Stimulated activated CD4-positive, alpha-beta T cell treated with anti-CD3 and anti-CD28 coated beads, Interleukin-12 subunit alpha, Interleukin-12 subunit beta, amount 100 ng/mL, for 24 hours (primary cell): ENCODE measurements at regions not wholly inside any gene's neighbourhood (a gene's known extent, or its start where the extent isn't known, plus 50 kb on each side); places are given as distances from the start of the nearest gene placed in this dataset.
A peak's percentile ranks its signal among the peaks of the same experiment; 100 is the strongest.

ENCODE experiments used
- DNase-seq, 2 experiments: peaks; one replicate each; pipeline ENCODE4 v3.0.0-alpha.2; 2020; ENCODE audit warnings: low read depth in 2 of 2

- DNase-seq, result no peak
These were observed 344.4 kb downstream of the THBS2 start for GRCh38 chr6:168909288-168909687.

GRCh38 chr6:168908887-168909286 is 344.8 kb downstream of the THBS2 start:
- DNase-seq, result no peak

GRCh38 chr6:168908166-168908565 is 345.5 kb downstream of the THBS2 start:
- no peak for DNase-seq

GRCh38 chr6:168906391-168906790 is 347.3 kb downstream of the THBS2 start:
- DNase-seq, result no peak

- no peak for DNase-seq
These were observed 348.1 kb downstream of the THBS2 start for GRCh38 chr6:168905451-168906090.

- no peak for DNase-seq
These were observed 349.9 kb downstream of the THBS2 start for GRCh38 chr6:168903613-168904345.

GRCh38 chr6:168902075-168902474 is 351.6 kb downstream of the THBS2 start:
- DNase-seq, result no peak

- DNase-seq, result no peak
These were observed 352.6 kb downstream of the THBS2 start for GRCh38 chr6:168901076-168901475.

- DNase-seq, result no peak
These were observed 357.3 kb downstream of the THBS2 start for GRCh38 chr6:168896321-168896720.

GRCh38 chr6:168895102-168895812 is 358.4 kb downstream of the THBS2 start:
- DNase-seq, result peak; percentile 49 to 75

- no peak for DNase-seq
These were observed 361.6 kb downstream of the THBS2 start for GRCh38 chr6:168892031-168892430.

- no peak for DNase-seq
These were observed 362.7 kb downstream of the THBS2 start for GRCh38 chr6:168890981-168891365.

- DNase-seq, result no peak
These were observed 363.2 kb downstream of the THBS2 start for GRCh38 chr6:168890306-168890980.

- no peak for DNase-seq
These were observed 364.8 kb downstream of the THBS2 start for GRCh38 chr6:168888786-168889345.

- no peak for DNase-seq
These were observed 365.5 kb downstream of the THBS2 start for GRCh38 chr6:168888102-168888501.

GRCh38 chr6:168887621-168888020 is 366.0 kb downstream of the THBS2 start:
- DNase-seq, result no peak

- no peak for DNase-seq
These were observed 366.7 kb downstream of the THBS2 start for GRCh38 chr6:168886964-168887363.

GRCh38 chr6:168885751-168886742 is 367.6 kb downstream of the THBS2 start:
- DNase-seq, result no peak

GRCh38 chr6:168885196-168885595 is 368.4 kb downstream of the THBS2 start:
- no peak for DNase-seq

- peak; percentile 49 to 70 for DNase-seq
These were observed 369.0 kb downstream of the THBS2 start for GRCh38 chr6:168884646-168885086.
